NT2/D1 (cell line): ENCODE measurements at regions not wholly inside any gene's neighbourhood (a gene's known extent, or its start where the extent isn't known, plus 50 kb on each side); places are given as distances from the start of the nearest gene placed in this dataset.

Source experiments
- DNase-seq: peaks from one replicate; pipeline ENCODE4 v3.0.0-alpha.2; 2011; ENCODE audit warnings: low read depth, low spot score
- H3K27me3 ChIP-seq: 2 replicates; pipeline ENCODE4 v1.6.0; 2011; ENCODE audit warnings: mild to moderate bottlenecking; ENCODE audit not compliant: insufficient read length, insufficient read depth
- H3K36me3 ChIP-seq: 2 replicates; pipeline ENCODE4 v1.6.1; 2011; ENCODE audit warnings: mild to moderate bottlenecking, low read length, mixed read lengths; ENCODE audit not compliant: insufficient read depth, insufficient read length
- H3K4me1 ChIP-seq: 2 replicates; pipeline ENCODE4 v1.5.1; 2011; ENCODE audit not compliant: insufficient read depth, insufficient read length
- H3K4me3 ChIP-seq: 2 replicates; pipeline ENCODE4 v1.5.1; 2011; ENCODE audit warnings: low read depth; ENCODE audit not compliant: insufficient read length
- H3K9ac ChIP-seq: 2 replicates; pipeline ENCODE4 v1.6.0; 2011; ENCODE audit warnings: low read depth; ENCODE audit not compliant: insufficient read length
- H3K9me3 ChIP-seq: 2 replicates; pipeline ENCODE4 v1.5.1; 2011; ENCODE audit warnings: mild to moderate bottlenecking, low read length; ENCODE audit not compliant: insufficient read depth
- SUZ12 ChIP-seq: IDR thresholded peaks from 2 replicates; pipeline ENCODE4 v1.6.1; 2011; ENCODE audit not compliant: insufficient read length, insufficient read depth; ENCODE audit errors: extremely low read depth
- YY1 ChIP-seq: IDR thresholded peaks from 2 replicates; pipeline ENCODE4 v1.6.1; 2011; ENCODE audit not compliant: insufficient read length, insufficient read depth
- ZNF274 ChIP-seq: IDR thresholded peaks from 2 replicates; pipeline ENCODE4 v1.6.1; 2011; ENCODE audit warnings: mild to moderate bottlenecking, low read depth, low read length

DNA sequence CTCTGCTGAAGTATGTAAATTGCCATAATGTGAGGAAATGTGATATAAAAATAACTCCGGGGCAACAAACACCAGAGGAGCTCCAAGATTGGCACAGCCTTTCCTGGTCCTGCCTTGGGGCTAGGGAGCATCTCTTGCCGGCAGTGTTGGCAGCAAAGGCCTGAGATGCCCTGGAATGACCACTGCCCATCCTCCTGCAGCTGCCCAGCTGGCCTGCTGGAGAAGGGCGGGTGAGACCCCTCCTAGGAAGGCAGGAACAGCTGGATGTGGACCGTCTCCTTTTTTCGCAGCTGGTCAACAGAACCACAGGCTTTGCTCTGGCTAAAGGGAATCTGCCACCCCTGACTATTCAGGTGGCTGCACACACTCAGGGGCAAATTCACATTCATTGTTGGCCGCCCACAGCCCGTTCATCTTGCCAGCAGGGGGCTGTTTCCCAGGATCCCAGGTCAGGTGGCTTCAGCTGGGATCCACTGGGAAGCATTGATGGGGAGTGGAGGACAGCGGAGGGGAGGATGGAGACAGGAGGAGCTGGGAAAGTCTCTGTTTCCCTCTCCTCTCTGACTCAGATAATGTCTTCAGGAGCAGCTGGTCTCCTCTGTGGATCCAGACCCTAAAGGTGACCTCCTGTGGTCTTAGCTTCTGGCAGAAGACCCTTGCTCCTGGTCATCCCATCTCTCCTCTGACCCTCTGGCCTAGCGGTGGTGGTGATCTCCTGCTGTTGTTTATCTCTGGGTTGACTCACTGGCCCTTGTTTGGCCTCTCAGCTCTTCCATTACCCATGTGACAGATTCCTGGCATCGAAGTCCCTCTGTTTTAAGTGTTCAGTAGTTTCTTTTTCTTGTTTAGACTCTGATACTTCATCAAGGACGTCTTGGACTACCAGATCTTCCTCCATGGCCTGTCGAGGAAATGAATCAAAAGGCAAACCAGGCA lies 336.7 kb downstream of the DHX35 start:
- Histone ChIP-seq H3K36me3 (no peaks in the 10 kb centered on the region), H3K27me3 (no peaks in the 10 kb centered on the region), H3K4me3 (no peak overlapping the region), H3K9me3 (no peaks in the 10 kb centered on the region), H3K9ac (no peak overlapping the region), H3K4me1 (peaks cover 2% of the 10 kb centered on the region)
- no peak for DNase-seq
- TF ChIP-seq ZNF274: no peak

DNA sequence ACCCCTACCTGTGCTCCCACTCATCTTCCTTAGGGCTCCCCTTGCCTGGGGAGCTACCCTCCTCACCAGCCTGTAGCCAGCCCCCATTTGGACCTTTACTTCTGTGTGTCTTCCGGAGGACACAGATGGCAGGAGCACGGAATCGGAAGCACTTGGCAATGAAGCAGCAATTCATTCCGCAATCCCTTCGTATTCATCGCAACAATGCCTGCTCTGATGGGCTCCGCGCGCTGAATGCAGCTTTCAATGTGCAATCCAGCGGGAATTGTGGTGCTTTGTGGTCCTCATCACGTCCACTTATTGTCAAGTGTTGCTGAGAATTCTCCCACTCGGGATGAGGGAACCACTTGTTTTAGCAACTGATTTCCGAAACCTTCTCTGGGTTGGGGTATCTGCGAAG lies 336.0 kb downstream of the DHX35 start:
- H3K4me1 ChIP-seq: peaks cover 2% of the 10 kb centered on the region
- H3K4me3 ChIP-seq: no peak overlapping the region
- no peaks in the 10 kb centered on the region for H3K9me3 ChIP-seq
- no peak for TF ChIP-seq YY1
- no peak for DNase-seq
- no peaks in the 10 kb centered on the region for H3K27me3 ChIP-seq
- no peaks in the 10 kb centered on the region for H3K36me3 ChIP-seq
- H3K9ac ChIP-seq: no peak overlapping the region

DNA sequence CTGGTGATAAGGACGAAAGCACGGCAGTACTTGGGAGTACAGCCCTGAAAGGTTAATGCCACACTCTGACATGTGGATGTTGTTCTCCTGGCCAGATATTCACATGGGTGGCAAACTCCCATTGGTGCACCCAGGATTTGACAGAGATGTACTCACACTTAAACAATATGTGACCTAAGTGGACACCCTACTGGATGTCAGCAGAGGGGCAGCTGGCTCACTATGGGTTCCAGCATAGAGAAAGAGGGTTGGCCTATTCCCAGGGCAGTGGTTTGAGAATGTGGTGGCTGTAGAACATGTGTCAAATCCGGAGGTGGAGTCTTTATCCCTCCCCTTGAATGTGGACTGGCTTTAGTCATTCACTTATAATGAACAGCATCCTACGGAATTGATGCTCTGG lies 333.2 kb downstream of the DHX35 start:
- no peak overlapping the region for H3K4me3 ChIP-seq
- no peaks in the 10 kb centered on the region for H3K36me3 ChIP-seq
- no peak for DNase-seq
- H3K4me1 ChIP-seq: peaks cover 2% of the 10 kb centered on the region
- H3K9me3 ChIP-seq: peaks cover 20% of the 10 kb centered on the region
- TF ChIP-seq ZNF274 (no peak), YY1 (no peak), SUZ12 (no peak)
- H3K9ac ChIP-seq: no peak overlapping the region
- H3K27me3 ChIP-seq: no peaks in the 10 kb centered on the region

DNA sequence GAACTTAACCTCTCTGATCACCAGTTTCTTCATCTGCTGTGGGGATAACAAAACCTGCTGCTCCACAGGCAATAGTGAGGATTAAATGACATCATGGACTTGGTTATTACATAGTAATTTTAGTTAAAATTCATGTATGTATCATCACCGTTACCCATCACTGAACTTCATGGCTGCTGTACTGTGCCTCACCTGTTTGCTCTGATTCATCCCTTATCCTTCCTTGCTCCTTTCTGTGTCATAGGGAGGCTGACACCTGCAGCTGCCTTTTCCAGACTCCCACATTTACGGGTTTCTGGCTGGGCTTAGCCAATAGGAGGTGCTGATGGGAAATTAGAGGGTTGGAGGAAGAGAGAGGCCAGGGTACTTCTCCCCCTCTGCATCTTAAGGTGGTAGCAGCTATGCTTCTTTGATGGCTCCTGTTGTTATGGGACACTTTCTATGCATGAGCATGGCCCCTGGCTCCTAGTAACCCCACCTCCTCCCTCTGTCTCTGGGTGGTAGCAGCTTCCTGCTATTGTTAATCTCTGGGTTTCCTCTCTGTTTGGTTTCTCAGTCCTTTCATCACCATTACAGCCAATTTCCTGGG lies 332.1 kb downstream of the DHX35 start:
- no peak overlapping the region for H3K9ac ChIP-seq
- no peaks in the 10 kb centered on the region for H3K36me3 ChIP-seq
- H3K27me3 ChIP-seq: no peaks in the 10 kb centered on the region
- H3K4me3 ChIP-seq: no peak overlapping the region
- peak; percentile 81 for DNase-seq
- H3K4me1 ChIP-seq: peaks cover 2% of the 10 kb centered on the region
- no peak for TF ChIP-seq ZNF274
- TF ChIP-seq SUZ12: no peak
- TF ChIP-seq YY1: no peak
- H3K9me3 ChIP-seq: peaks cover 27% of the 10 kb centered on the region

DNA sequence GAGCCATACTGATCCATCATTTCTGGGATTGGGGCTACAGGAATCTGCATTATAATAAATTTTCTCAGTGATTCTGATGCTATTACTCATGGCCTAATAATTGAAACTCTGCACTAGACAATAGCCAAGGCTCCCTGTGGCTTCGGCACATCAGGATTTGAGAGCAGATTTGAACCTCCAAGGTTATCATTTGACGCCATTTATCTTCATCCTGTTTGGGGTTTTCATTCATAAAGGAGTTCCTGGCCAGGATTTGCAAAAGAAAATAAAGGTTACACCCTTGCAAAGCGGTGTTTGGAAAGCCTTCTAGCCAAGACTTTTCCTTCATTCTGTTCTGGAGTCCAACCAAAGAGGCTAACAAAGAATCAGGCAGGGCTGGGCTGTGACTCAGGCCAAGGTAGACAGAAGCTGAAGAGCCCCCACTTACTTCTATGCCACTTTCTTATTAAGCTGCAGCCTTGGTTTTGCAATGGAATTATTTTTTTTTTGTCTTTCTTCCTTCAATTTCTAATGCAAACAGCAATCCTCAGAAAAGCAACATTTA lies 330.1 kb downstream of the DHX35 start:
- Histone ChIP-seq H3K9ac (no peak overlapping the region), H3K9me3 (peaks cover 47% of the 10 kb centered on the region), H3K27me3 (no peaks in the 10 kb centered on the region), H3K4me1 (no peaks in the 10 kb centered on the region), H3K4me3 (no peak overlapping the region), H3K36me3 (no peaks in the 10 kb centered on the region)
- no peak for DNase-seq
- TF ChIP-seq ZNF274 (no peak), SUZ12 (no peak), YY1 (no peak)

DNA sequence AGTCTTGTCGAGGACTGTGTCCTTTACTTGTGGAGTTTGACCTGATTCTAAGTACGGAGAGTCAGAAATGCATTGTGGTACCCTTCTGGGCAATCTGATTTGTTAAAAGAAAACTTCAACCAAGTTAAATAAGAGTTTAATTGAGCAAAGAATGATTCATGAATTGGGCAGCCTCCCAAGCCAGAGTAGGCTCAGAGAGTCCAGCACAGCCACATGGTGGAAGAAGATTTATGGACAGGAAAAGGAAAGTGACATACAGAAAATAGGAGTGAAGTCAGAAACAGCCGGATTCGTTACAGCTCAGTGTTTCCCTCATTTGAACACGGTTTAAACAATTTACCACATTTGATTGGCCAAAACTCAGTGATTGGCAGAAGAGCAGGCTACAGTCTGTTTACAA lies 329.2 kb downstream of the DHX35 start:
- no peak overlapping the region for H3K4me3 ChIP-seq

DNA sequence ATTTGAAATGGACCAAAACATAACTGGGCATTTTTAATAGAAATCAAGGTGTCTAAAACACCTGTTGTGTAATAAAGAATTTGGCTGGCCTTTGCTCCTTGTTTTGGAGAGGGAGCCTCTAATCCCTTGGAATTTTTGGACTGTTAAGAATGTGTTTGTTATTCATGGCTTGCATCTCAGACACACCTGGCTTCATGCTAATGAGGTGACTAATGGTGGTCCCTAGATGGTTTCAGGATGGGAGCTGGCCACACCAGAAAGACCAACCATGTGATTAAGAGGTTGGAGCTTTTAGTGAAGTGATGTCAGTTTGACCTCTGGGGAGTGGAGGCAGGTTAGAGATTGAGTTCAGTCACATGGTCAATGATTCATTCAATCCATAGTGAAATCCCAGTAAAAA lies 328.4 kb downstream of the DHX35 start:
- peaks cover 50% of the 10 kb centered on the region for H3K9me3 ChIP-seq
- no peaks in the 10 kb centered on the region for H3K36me3 ChIP-seq
- TF ChIP-seq SUZ12 (no peak), YY1 (no peak), ZNF274 (no peak)
- no peaks in the 10 kb centered on the region for H3K4me1 ChIP-seq
- H3K9ac ChIP-seq: no peak overlapping the region
- no peaks in the 10 kb centered on the region for H3K27me3 ChIP-seq
- H3K4me3 ChIP-seq: no peak overlapping the region
- DNase-seq: no peak

More for the DNA sequence above, 329.2 kb downstream of the DHX35 start:
- no peak overlapping the region for H3K9ac ChIP-seq
- no peaks in the 10 kb centered on the region for H3K4me1 ChIP-seq
- no peak for DNase-seq
- H3K9me3 ChIP-seq: peaks cover 50% of the 10 kb centered on the region
- no peaks in the 10 kb centered on the region for H3K27me3 ChIP-seq
- no peak for TF ChIP-seq ZNF274
- TF ChIP-seq SUZ12: no peak
- TF ChIP-seq YY1: no peak
- H3K36me3 ChIP-seq: no peaks in the 10 kb centered on the region
